ENCODE measurements at regions not wholly inside any gene's neighbourhood (a gene's known extent, or its start where the extent isn't known, plus 50 kb on each side); places are given as distances from the start of the nearest gene placed in this dataset.

DNA sequence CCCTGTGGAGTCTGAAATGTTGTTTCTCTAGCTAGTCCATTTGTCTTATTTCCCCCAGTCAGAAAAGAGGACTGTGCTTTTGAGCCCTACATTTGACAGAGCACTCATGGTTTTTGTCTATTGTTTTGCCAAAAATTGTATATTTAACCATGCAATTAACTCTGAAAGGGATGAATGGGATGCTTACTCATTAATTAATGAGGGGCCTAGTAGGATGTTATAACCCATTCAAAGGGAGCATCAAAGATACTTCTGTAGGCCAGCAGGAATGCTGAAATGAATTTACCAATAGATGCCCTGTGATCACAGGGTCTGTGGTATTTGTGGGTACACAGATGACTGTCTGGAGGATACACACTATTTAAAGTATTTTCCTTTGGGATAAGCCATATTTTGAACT, 147.7 kb downstream of the FCRL5 start:
- TF ChIP-seq EZH2 (IDR thresholded peaks at IDR 0.05; ENCODE audit: low read depth), result no peak
- TF ChIP-seq, protein P1, sequence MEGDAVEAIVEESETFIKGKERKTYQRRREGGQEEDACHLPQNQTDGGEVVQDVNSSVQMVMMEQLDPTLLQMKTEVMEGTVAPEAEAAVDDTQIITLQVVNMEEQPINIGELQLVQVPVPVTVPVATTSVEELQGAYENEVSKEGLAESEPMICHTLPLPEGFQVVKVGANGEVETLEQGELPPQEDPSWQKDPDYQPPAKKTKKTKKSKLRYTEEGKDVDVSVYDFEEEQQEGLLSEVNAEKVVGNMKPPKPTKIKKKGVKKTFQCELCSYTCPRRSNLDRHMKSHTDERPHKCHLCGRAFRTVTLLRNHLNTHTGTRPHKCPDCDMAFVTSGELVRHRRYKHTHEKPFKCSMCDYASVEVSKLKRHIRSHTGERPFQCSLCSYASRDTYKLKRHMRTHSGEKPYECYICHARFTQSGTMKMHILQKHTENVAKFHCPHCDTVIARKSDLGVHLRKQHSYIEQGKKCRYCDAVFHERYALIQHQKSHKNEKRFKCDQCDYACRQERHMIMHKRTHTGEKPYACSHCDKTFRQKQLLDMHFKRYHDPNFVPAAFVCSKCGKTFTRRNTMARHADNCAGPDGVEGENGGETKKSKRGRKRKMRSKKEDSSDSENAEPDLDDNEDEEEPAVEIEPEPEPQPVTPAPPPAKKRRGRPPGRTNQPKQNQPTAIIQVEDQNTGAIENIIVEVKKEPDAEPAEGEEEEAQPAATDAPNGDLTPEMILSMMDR (conservative IDR thresholded peaks at IDR 0.05), result no peak

Measured in PC-9 (cell line).